ENCODE measurements at regions not wholly inside any gene's neighbourhood (a gene's known extent, or its start where the extent isn't known, plus 50 kb on each side); places are given as distances from the start of the nearest gene placed in this dataset.

DNA sequence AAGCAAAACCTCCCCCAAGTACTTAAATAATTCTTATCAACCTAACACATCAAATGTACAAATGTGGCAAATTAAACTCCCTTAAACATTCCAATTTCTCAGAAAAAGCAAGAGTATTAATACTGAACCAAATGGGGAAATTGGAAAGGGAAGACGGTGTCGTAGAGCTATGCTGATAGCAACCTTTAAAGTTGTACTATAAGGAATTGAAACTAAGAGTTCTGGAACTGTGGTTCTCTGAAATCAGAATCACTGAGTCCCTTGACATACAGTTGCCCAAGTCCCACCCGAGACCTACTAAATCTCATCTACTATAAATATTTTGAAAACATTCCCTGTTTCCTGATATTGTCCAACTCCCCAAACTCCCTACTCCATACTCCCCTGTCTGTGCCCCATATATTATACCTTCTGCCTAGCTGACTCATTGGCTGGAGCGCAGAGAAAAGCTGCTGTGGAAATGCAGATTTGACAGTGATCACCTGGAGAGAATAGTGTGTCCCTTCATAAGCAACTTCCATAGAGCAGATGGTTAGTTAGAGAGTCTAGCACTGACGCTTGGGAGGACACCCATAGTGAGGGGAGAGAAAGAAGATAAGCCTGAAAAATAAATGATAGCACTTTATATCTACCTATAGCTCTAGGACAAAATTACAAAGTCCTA is 51.4 kb upstream of the ITM2B start:
- no peaks in the 10 kb centered on the region for H3K27me3 Mint-ChIP-seq
- H3K36me3 Mint-ChIP-seq (ENCODE audit: low read depth), result no peaks in the 10 kb centered on the region
- no peak for ATAC-seq (replicated peaks)
- H3K9me3 Mint-ChIP-seq, result no peaks in the 10 kb centered on the region
- H3K4me3 Mint-ChIP-seq, result no peak overlapping the region
- no peak overlapping the region for H3K27ac Mint-ChIP-seq
- H3K4me1 Mint-ChIP-seq, result peaks cover 8% of the 10 kb centered on the region

DNA sequence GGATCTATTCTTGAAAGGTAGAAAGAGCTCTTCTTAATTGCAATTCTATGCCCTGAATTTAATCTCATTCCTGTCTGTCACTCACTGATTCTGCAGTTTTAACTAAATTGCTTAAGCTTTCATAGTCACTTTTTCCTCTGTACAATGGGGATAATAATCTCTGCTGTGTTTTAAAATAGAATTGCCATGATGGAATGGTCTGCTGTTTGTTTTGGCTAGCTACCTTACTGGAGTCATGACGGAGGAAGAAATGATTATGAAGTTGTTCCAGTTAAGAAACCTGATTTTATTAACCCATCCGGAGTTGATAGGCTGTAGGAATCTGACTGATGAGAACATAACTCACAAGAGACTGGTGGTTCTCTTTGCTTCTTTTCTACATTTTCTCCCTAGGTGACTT is 54.9 kb upstream of the ITM2B start:
- no peak for ATAC-seq (replicated peaks)
- no peaks in the 10 kb centered on the region for H3K27me3 Mint-ChIP-seq
- H3K36me3 Mint-ChIP-seq (ENCODE audit: low read depth), result no peaks in the 10 kb centered on the region
- H3K9me3 Mint-ChIP-seq, result no peaks in the 10 kb centered on the region
- H3K4me3 Mint-ChIP-seq, result no peak overlapping the region
- H3K4me1 Mint-ChIP-seq, result peaks cover 5% of the 10 kb centered on the region
- H3K27ac Mint-ChIP-seq, result no peak overlapping the region

DNA sequence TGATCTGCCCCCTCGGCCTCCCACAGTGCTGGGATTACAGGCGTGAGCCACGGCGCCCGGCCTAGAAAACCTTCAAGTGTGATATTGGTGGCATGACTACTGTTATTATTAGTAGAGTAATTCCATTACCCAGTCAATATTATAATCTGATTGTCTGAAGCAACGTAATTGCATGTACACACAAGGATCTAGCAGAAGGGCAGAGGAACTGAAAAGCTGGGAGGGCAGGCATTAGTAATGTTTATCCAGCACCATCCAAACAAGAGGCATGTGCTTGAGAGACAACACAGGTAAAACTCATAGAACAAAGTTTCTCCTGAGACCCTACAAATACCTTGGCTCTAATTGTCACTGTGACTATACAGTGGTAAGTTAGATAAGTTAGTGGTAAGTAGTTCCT is 56.2 kb upstream of the ITM2B start:
- no peak overlapping the region for H3K4me3 Mint-ChIP-seq
- peaks cover 5% of the 10 kb centered on the region for H3K4me1 Mint-ChIP-seq
- H3K27ac Mint-ChIP-seq, result no peak overlapping the region
- H3K36me3 Mint-ChIP-seq (ENCODE audit: low read depth), result no peaks in the 10 kb centered on the region
- no peaks in the 10 kb centered on the region for H3K27me3 Mint-ChIP-seq
- H3K9me3 Mint-ChIP-seq, result no peaks in the 10 kb centered on the region
- ATAC-seq (replicated peaks), result no peak

DNA sequence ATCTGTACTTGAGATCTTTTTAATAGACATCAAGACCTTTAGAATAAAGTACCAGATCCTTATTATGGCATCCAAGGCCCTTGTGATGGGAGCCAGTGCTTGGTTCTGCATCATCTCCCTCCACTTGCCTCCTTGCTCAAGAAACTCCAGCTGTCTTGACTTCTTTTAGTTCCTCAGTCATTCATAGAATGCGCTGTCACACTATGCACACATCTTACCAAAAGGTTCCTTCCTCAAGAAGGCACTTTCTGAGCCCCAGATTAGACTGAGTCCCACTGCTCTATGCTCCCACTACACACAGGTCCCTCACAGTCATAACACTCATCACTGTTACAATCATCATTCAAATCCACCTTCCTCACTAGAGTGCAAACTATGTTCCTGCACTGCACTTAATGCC is 57.8 kb upstream of the ITM2B start:
- no peak overlapping the region for H3K4me3 Mint-ChIP-seq
- H3K9me3 Mint-ChIP-seq, result no peaks in the 10 kb centered on the region
- peaks cover 5% of the 10 kb centered on the region for H3K4me1 Mint-ChIP-seq
- no peaks in the 10 kb centered on the region for H3K36me3 Mint-ChIP-seq (ENCODE audit: low read depth)
- no peak for ATAC-seq (replicated peaks)
- no peaks in the 10 kb centered on the region for H3K27me3 Mint-ChIP-seq
- H3K27ac Mint-ChIP-seq, result no peak overlapping the region

DNA sequence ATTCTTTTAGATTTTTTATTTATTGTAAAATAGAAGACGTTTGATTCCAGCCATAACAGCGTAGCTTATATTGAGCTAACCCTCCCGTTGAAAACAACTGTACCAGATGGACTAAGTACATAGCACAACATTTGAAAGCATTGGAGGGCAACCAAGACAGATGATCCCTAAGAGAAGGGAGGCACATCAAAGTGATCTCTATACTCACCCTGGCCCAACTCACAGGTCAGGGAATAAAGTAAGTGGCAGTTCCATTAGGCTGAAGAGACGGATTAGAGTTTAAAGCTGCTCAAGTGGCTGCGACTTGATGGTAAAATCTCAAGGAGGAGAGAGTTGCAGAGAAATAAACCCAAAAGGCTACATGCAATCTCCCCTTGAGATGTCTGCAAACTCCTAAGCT is 65.1 kb upstream of the ITM2B start:
- H3K4me3 Mint-ChIP-seq, result no peak overlapping the region
- ATAC-seq (replicated peaks), result no peak
- no peak overlapping the region for H3K27ac Mint-ChIP-seq
- no peaks in the 10 kb centered on the region for H3K27me3 Mint-ChIP-seq
- H3K4me1 Mint-ChIP-seq, result no peaks in the 10 kb centered on the region
- no peaks in the 10 kb centered on the region for H3K9me3 Mint-ChIP-seq
- no peaks in the 10 kb centered on the region for H3K36me3 Mint-ChIP-seq (ENCODE audit: low read depth)

DNA sequence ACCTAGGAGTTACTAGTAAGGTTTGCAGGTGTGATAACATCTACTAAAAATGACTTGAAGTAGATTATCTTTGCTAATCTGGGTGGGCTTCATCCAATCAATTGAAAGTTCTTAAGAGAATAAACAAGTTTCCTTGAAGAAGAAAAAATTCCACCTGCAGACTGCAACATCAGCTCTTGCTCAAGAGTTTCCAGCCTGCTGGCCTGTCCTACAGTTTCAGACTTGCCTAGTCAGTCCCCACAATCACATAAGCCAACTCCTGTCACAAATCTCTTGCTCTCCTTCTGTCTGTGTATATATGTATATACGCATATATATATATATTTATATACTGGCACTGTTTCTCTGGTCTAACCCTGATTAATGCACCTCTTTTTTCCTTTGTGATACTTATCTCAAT is 67.3 kb upstream of the ITM2B start:
- Mint-ChIP-seq H3K27ac (no peak overlapping the region), H3K4me1 (peaks cover 3% of the 10 kb centered on the region), H3K36me3 (ENCODE audit: low read depth) (no peaks in the 10 kb centered on the region), H3K4me3 (no peak overlapping the region), H3K27me3 (no peaks in the 10 kb centered on the region), H3K9me3 (no peaks in the 10 kb centered on the region)
- ATAC-seq (replicated peaks), result no peak

DNA sequence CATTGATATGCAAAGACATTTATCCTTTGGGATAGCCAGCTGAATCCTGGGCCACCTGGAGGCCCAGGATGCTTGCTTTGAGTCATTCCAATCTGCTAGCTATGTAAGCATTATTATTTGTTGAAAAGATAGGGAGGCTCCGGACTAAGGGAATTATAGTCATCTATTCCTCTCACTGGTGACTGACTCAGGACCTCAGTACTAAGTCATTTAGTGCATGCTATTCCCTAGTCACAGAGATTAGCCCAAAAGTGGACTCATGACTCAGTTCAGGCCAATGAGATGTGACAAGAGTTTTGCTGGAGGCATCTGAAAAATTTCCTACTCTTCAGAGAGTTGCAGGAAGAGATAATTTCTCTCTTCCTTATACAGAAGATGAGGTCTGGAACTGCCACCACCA is 67.9 kb upstream of the ITM2B start:
- Mint-ChIP-seq H3K36me3 (ENCODE audit: low read depth) (no peaks in the 10 kb centered on the region), H3K27ac (no peak overlapping the region), H3K27me3 (no peaks in the 10 kb centered on the region), H3K4me3 (no peak overlapping the region), H3K4me1 (peaks cover 10% of the 10 kb centered on the region), H3K9me3 (no peaks in the 10 kb centered on the region)
- ATAC-seq (replicated peaks), result no peak

- no peaks in the 10 kb centered on the region for H3K9me3 Mint-ChIP-seq
- no peaks in the 10 kb centered on the region for H3K27me3 Mint-ChIP-seq
- no peak overlapping the region for H3K4me3 Mint-ChIP-seq
- H3K27ac Mint-ChIP-seq, result no peak overlapping the region
- peaks cover 14% of the 10 kb centered on the region for H3K4me1 Mint-ChIP-seq
- no peaks in the 10 kb centered on the region for H3K36me3 Mint-ChIP-seq (ENCODE audit: low read depth)
- no peak for ATAC-seq (replicated peaks)
These were observed 68.2 kb upstream of the MED4 start for GRCh38 chr13:48163061-48163460.

DNA sequence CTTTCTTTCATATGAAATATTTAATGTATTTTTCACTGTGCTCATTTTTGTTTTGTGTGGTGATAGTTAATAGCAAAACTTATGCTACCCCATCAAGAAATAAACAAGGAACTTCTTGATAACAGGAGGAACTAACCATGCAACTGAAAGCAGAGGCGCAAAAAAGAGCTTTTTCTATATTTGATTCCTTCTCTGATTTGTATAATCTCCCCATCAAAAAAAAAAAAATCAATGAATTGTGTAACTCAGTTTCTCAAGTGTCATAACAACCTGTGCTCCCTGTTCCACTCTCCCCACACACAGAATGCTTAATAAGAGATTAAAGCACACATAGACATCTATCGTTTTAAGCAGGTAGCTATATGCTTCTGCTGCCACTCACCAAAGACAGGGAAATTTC is 67.3 kb upstream of the MED4 start:
- ATAC-seq (replicated peaks), result no peak
- Mint-ChIP-seq H3K27ac (peak overlapping the region; percentile 9), H3K9me3 (no peaks in the 10 kb centered on the region), H3K36me3 (ENCODE audit: low read depth) (no peaks in the 10 kb centered on the region), H3K4me1 (peaks cover 15% of the 10 kb centered on the region), H3K4me3 (no peak overlapping the region), H3K27me3 (no peaks in the 10 kb centered on the region)

- H3K27me3 Mint-ChIP-seq, result no peaks in the 10 kb centered on the region
- no peak overlapping the region for H3K4me3 Mint-ChIP-seq
- no peaks in the 10 kb centered on the region for H3K9me3 Mint-ChIP-seq
- H3K36me3 Mint-ChIP-seq (ENCODE audit: low read depth), result no peaks in the 10 kb centered on the region
- ATAC-seq (replicated peaks), result no peak
- H3K4me1 Mint-ChIP-seq, result peaks cover 15% of the 10 kb centered on the region
- peak overlapping the region; percentile 59 for H3K27ac Mint-ChIP-seq
These were observed 66.8 kb upstream of the MED4 start for GRCh38 chr13:48161530-48162179.

DNA sequence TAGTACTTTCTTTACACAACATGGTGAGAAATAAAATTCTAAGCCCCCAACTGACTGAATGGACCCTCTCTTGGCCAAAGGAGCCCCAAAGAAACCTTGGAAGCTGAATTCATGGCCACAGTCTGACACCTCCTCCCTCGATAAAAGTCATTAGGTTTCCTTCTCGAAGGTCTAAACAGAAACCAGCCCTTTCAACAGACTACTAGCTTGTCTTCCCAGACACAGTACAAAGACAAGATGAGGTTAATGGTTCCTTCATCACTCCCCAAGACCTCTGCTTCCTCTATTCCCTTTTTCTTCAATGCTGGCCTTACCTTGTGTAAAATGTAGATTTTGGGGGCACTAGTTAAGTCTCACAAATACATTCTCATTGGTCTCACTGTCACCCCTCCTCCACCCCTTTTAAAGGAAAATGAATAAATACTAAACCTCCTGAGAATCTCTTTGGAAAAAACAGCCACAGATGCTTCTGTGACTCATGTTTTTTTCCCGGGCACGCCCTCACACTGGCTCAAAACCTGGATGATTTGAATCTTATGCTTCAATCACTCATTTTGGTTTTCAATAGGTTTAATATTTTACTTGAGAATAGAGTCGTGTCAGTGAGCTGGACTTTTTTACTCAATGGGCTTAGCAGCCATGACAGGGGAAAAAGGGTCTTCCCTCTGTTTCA is 65.8 kb upstream of the MED4 start:
- Mint-ChIP-seq H3K4me1 (peaks cover 20% of the 10 kb centered on the region), H3K36me3 (ENCODE audit: low read depth) (no peaks in the 10 kb centered on the region)

GRCh38 chr13:48159826-48160225 is 64.9 kb upstream of the MED4 start:
- H3K27ac Mint-ChIP-seq, result peak overlapping the region; percentile 59
- no peaks in the 10 kb centered on the region for H3K27me3 Mint-ChIP-seq
- peaks cover 27% of the 10 kb centered on the region for H3K4me1 Mint-ChIP-seq
- H3K9me3 Mint-ChIP-seq, result no peaks in the 10 kb centered on the region
- no peak for ATAC-seq (replicated peaks)
- no peaks in the 10 kb centered on the region for H3K36me3 Mint-ChIP-seq (ENCODE audit: low read depth)
- H3K4me3 Mint-ChIP-seq, result peak overlapping the region; percentile 53

More for the DNA sequence above, 65.8 kb upstream of the MED4 start:
- Mint-ChIP-seq H3K4me3 (peak overlapping the region; percentile 53), H3K27me3 (no peaks in the 10 kb centered on the region), H3K9me3 (no peaks in the 10 kb centered on the region), H3K27ac (peak overlapping the region; percentile 59)
- peak; percentile 17 for ATAC-seq (replicated peaks)

DNA sequence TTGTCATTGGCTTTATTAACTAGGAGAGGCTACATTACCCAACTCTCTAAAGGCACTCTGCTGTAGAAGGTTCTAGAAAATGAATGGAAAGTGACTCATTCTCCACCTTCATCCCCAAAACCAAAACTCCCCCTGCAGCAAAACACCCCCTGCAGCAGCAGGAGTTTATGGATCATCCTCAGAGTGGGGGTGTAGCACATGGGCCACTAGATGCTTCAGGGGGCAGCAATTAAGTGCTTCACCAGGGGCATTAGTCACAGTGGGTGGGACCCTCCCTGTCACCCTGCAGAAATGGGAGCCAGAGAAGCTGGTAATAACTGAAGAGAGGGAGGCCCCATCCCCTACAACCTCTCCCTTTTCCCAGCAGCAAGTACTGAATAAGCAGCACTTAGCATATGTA is 64.5 kb upstream of the MED4 start:
- no peaks in the 10 kb centered on the region for H3K36me3 Mint-ChIP-seq (ENCODE audit: low read depth)
- peaks cover 29% of the 10 kb centered on the region for H3K4me1 Mint-ChIP-seq
- peak; percentile 12 for ATAC-seq (replicated peaks)
- H3K9me3 Mint-ChIP-seq, result no peaks in the 10 kb centered on the region
- peak overlapping the region; percentile 53 for H3K4me3 Mint-ChIP-seq
- H3K27me3 Mint-ChIP-seq, result no peaks in the 10 kb centered on the region
- no peak overlapping the region for H3K27ac Mint-ChIP-seq

DNA sequence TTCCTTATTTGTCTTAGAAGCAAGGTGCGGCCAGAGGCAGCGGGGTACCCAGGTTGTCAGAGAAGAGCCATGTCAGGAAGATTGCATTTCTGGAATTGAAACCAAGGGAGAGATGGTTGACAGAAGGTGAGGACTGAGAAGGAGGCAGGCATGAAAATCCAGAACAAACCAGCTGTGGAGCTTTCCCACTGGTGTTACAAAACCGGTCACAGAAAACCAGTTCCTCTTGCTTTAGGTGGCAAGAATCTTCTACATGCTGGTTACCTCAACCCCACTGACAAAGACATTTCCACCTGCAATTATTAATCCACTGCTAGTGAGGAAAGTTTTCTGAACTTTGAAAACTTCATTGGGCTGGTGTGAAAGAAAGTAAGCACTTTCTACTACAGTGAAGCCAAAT is 64.0 kb upstream of the MED4 start:
- H3K9me3 Mint-ChIP-seq, result no peaks in the 10 kb centered on the region
- H3K36me3 Mint-ChIP-seq (ENCODE audit: low read depth), result no peaks in the 10 kb centered on the region
- no peak for ATAC-seq (replicated peaks)
- peak overlapping the region; percentile 68 for H3K27ac Mint-ChIP-seq
- no peaks in the 10 kb centered on the region for H3K27me3 Mint-ChIP-seq
- peaks cover 33% of the 10 kb centered on the region for H3K4me1 Mint-ChIP-seq
- peak overlapping the region; percentile 46 for H3K4me3 Mint-ChIP-seq

GRCh38 chr13:48158290-48158689 is 63.4 kb upstream of the MED4 start:
- H3K27ac Mint-ChIP-seq, result peak overlapping the region; percentile 68
- H3K4me3 Mint-ChIP-seq, result peak overlapping the region; percentile 46
- peaks cover 35% of the 10 kb centered on the region for H3K4me1 Mint-ChIP-seq
- H3K9me3 Mint-ChIP-seq, result no peaks in the 10 kb centered on the region
- H3K36me3 Mint-ChIP-seq (ENCODE audit: low read depth), result no peaks in the 10 kb centered on the region
- H3K27me3 Mint-ChIP-seq, result no peaks in the 10 kb centered on the region
- no peak for ATAC-seq (replicated peaks)
